Naive thymus-derived CD4-positive, alpha-beta T cell (primary cell): ENCODE measurements at regions not wholly inside any gene's neighbourhood (a gene's known extent, or its start where the extent isn't known, plus 50 kb on each side); places are given as distances from the start of the nearest gene placed in this dataset.

Experiments
- ATAC-seq: fragments of 150-1000 bp; cut with Tn5 transposase; 2 replicates; pipeline ENCODE4 v1.10.0; 2021; ENCODE audit warnings: mild to moderate bottlenecking, moderate library complexity
- CTCF ChIA-PET: fragments of 350-600 bp; sonication (Branson Sonifier 250); formaldehyde crosslinking; loops from one replicate; lab custom pipeline; 2021; ENCODE audit warnings: antibody characterized with exemption; lab: Charles Lee
- POLR2A ChIA-PET: fragments of 350-600 bp; sonication (Branson Sonifier 250); formaldehyde crosslinking; loops from one replicate; lab custom pipeline; 2021; ENCODE audit warnings: antibody characterized with exemption, inconsistent platforms; lab: Charles Lee
- DNase-seq, 9 donors: peaks; one replicate each; pipeline versions ENCODE4 v3.0.0 to v3.0.0-alpha.2; 2020 to 2022; ENCODE audit warnings: mixed read lengths in 1 of 9
- H3K27ac ChIP-seq: one replicate; pipeline ENCODE4 v1.7.0; 2013; ENCODE audit warnings: mild to moderate bottlenecking, low read depth, low read length, moderate library complexity
- H3K27me3 ChIP-seq, 2 donors: one replicate each; pipeline ENCODE4 v1.7.0; 2013; ENCODE audit warnings: low read length in 2 of 2, mild to moderate bottlenecking in 2 of 2, moderate library complexity in 2 of 2; ENCODE audit not compliant: control insufficient read depth in 2 of 2, insufficient read depth in 2 of 2
- H3K36me3 ChIP-seq, 3 experiments: 1 replicate in 2 of 3; 2 replicates in 1 of 3; pipeline ENCODE4 v1.7.0; 2013; ENCODE audit warnings: low read length in 3 of 3, mild to moderate bottlenecking in 3 of 3, moderate library complexity in 1 of 3; ENCODE audit not compliant: insufficient read depth in 3 of 3, control insufficient read depth in 2 of 3
- H3K4me1 ChIP-seq, 2 donors: one replicate each; pipeline ENCODE4 v1.7.0; 2013; ENCODE audit warnings: low read length in 2 of 2, mild to moderate bottlenecking in 2 of 2, moderate library complexity in 1 of 2; ENCODE audit not compliant: control insufficient read depth in 2 of 2, insufficient read depth in 2 of 2
- H3K4me3 ChIP-seq: 2 replicates; pipeline ENCODE4 v1.7.0; 2013; ENCODE audit warnings: mild to moderate bottlenecking, low read length
- H3K9me3 ChIP-seq, 3 experiments: 1 replicate in 2 of 3; 2 replicates in 1 of 3; pipeline ENCODE4 v1.7.0; 2013; ENCODE audit warnings: low read length in 3 of 3; ENCODE audit not compliant: control insufficient read depth in 2 of 3
- H3K27ac Mint-ChIP-seq, 9 donors: one replicate each; pipeline ENCODE4 v1.8.0; 2020 to 2022; ENCODE audit warnings: mixed read lengths in 9 of 9, mild to moderate bottlenecking in 8 of 9, moderate library complexity in 5 of 9, inconsistent platforms in 2 of 9
- H3K27me3 Mint-ChIP-seq, 5 donors: one replicate each; pipeline ENCODE4 v1.8.0; 2021 to 2022; ENCODE audit warnings: mixed read lengths in 5 of 5, mild to moderate bottlenecking in 1 of 5
- H3K36me3 Mint-ChIP-seq, 5 donors: one replicate each; pipeline ENCODE4 v1.8.0; 2020 to 2022; ENCODE audit warnings: mixed read lengths in 5 of 5, mild to moderate bottlenecking in 3 of 5, inconsistent platforms in 1 of 5
- H3K4me1 Mint-ChIP-seq, 7 donors: one replicate each; pipeline ENCODE4 v1.8.0; 2020 to 2022; ENCODE audit warnings: mixed read lengths in 7 of 7, mild to moderate bottlenecking in 3 of 7, inconsistent platforms in 1 of 7
- H3K4me3 Mint-ChIP-seq, 10 donors: one replicate each; pipeline ENCODE4 v1.8.0; 2020 to 2022; ENCODE audit warnings: mild to moderate bottlenecking in 10 of 10, mixed read lengths in 10 of 10, moderate library complexity in 6 of 10, inconsistent platforms in 2 of 10
- H3K9me3 Mint-ChIP-seq, 11 donors: one replicate each; pipeline ENCODE4 v1.8.0; 2020 to 2022; ENCODE audit warnings: mixed read lengths in 11 of 11, mild to moderate bottlenecking in 4 of 11, inconsistent platforms in 1 of 11, moderate library complexity in 1 of 11
- intact Hi-C, 2 donors: fragments of 100-400 bp; cut with micrococcal nuclease; formaldehyde crosslinking; loops; one replicate each; pipeline ENCODE4 v1.15.1; 2023

GRCh38 chr7:68050627-68051026 lies 1054.0 kb downstream of the TYW1 start:
- POLR2A ChIA-PET, result no interaction called here
- Mint-ChIP-seq H3K36me3 (no peaks in the 10 kb centered on the region), H3K27me3 (no peaks in the 10 kb centered on the region), H3K4me3 (no peak overlapping the region), H3K9me3 (peaks cover 0 to 7% (median 4%) of the 10 kb centered on the region in 11 donors), H3K4me1 (no peaks in the 10 kb centered on the region), H3K27ac (no peak overlapping the region)
- DNase-seq (no peak), ATAC-seq (no peak)
- Histone ChIP-seq H3K4me3 (no peak overlapping the region), H3K4me1 (no peaks in the 10 kb centered on the region), H3K27ac (no peak overlapping the region), H3K9me3 (no peaks in the 10 kb centered on the region), H3K36me3 (no peaks in the 10 kb centered on the region), H3K27me3 (no peaks in the 10 kb centered on the region)
- intact Hi-C loops, result no loop called here
- CTCF ChIA-PET, result no interaction called here

- Mint-ChIP-seq H3K27me3 (peaks cover 0 to 5% (median 0%) of the 10 kb centered on the region in 5 donors), H3K36me3 (peaks cover 0 to 4% (median 0%) of the 10 kb centered on the region in 5 donors), H3K4me1 (no peaks in the 10 kb centered on the region), H3K9me3 (peaks cover 1 to 38% (median 9%) of the 10 kb centered on the region in 11 donors), H3K27ac (no peak overlapping the region), H3K4me3 (no peak overlapping the region)
- H3K27ac ChIP-seq, result no peak overlapping the region
- no peak overlapping the region for H3K4me3 ChIP-seq
- peaks cover 0 to 3% (median 0%) of the 10 kb centered on the region in 3 experiments for H3K9me3 ChIP-seq
- no peak for ATAC-seq
- intact Hi-C loops, result no loop called here
- H3K27me3 ChIP-seq, result no peaks in the 10 kb centered on the region
- DNase-seq, result no peak
- CTCF ChIA-PET, result no interaction called here
- H3K4me1 ChIP-seq, result no peaks in the 10 kb centered on the region
- POLR2A ChIA-PET, result no interaction called here
- no peaks in the 10 kb centered on the region for H3K36me3 ChIP-seq
These were observed 1061.4 kb downstream of the TYW1 start for GRCh38 chr7:68058014-68058413.

DNA sequence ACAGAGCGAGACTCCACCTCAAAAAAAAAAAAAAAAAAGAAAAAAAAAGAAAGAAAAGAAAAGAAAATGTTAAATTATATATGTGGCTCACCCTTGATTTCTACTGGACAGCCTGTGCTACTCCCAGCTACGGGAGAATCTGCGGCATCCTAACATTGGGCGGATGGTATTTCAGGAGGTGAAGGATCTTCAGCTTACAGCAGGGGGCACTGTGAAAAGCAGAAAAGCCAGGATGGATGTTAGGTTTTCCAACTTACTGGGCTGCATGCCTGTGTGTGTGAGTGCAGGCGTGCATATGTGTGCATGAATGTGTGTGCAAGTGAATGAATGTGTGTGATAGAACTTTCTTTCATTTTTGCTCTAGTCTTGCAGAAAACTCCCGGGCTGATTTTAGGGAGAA lies 1066.5 kb downstream of the TYW1 start:
- ChIA-PET CTCF (no interaction called here), POLR2A (no interaction called here)
- ATAC-seq (no peak), DNase-seq (no peak)
- Histone ChIP-seq H3K27me3 (no peaks in the 10 kb centered on the region), H3K4me3 (no peak overlapping the region), H3K36me3 (no peaks in the 10 kb centered on the region), H3K4me1 (no peaks in the 10 kb centered on the region), H3K9me3 (peaks cover 0 to 2% (median 0%) of the 10 kb centered on the region in 3 experiments), H3K27ac (no peak overlapping the region)
- Mint-ChIP-seq H3K27me3 (peaks cover 0 to 5% (median 0%) of the 10 kb centered on the region in 5 donors), H3K9me3 (peaks cover 2 to 33% (median 14%) of the 10 kb centered on the region in 11 donors), H3K27ac (no peak overlapping the region), H3K36me3 (peaks cover 0 to 7% (median 0%) of the 10 kb centered on the region in 5 donors), H3K4me3 (no peak overlapping the region), H3K4me1 (no peaks in the 10 kb centered on the region)
- intact Hi-C loops, result no loop called here

GRCh38 chr7:68065581-68065980 lies 1068.9 kb downstream of the TYW1 start:
- H3K9me3 Mint-ChIP-seq, result peaks cover 0 to 29% (median 10%) of the 10 kb centered on the region in 11 donors
- H3K4me1 Mint-ChIP-seq, result no peaks in the 10 kb centered on the region
- CTCF ChIA-PET, result no interaction called here
- Histone ChIP-seq H3K27me3 (no peaks in the 10 kb centered on the region), H3K4me1 (no peaks in the 10 kb centered on the region), H3K27ac (no peak overlapping the region), H3K9me3 (no peaks in the 10 kb centered on the region), H3K36me3 (no peaks in the 10 kb centered on the region), H3K4me3 (no peak overlapping the region)
- peaks cover 0 to 3% (median 0%) of the 10 kb centered on the region in 5 donors for H3K27me3 Mint-ChIP-seq
- no peak overlapping the region for H3K4me3 Mint-ChIP-seq
- POLR2A ChIA-PET, result no interaction called here
- ATAC-seq, result no peak
- no peak overlapping the region for H3K27ac Mint-ChIP-seq
- H3K36me3 Mint-ChIP-seq, result peaks cover 0 to 5% (median 0%) of the 10 kb centered on the region in 5 donors
- no peak for DNase-seq
- intact Hi-C loops, result no loop called here

DNA sequence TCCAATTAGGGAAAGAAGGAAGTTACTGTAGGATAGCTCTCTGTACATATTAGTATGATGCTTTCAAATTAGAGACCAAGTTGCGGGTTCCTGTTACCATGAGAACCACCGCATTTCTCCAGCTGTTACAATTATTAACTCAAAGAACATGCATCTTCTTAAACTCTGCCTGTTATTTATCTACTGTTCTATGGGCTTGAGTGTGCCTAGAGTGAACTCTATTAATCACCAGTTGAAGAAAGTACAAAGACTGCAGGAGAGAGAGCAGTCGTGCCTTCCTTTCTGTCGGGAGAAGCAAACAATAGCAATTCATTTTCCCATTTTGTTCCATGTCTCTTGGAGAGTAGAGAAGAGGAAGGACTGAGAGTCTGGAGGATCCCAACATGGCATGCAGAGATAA lies 1071.2 kb downstream of the TYW1 start:
- ChIA-PET POLR2A (no interaction called here), CTCF (no interaction called here)
- Histone ChIP-seq H3K4me1 (no peaks in the 10 kb centered on the region), H3K36me3 (no peaks in the 10 kb centered on the region), H3K27ac (no peak overlapping the region), H3K9me3 (no peaks in the 10 kb centered on the region), H3K27me3 (no peaks in the 10 kb centered on the region), H3K4me3 (no peak overlapping the region)
- no peak for ATAC-seq
- H3K27me3 Mint-ChIP-seq, result no peaks in the 10 kb centered on the region
- H3K27ac Mint-ChIP-seq, result no peak overlapping the region
- H3K9me3 Mint-ChIP-seq, result peaks cover 4 to 30% (median 10%) of the 10 kb centered on the region in 11 donors
- no peak overlapping the region for H3K4me3 Mint-ChIP-seq
- DNase-seq, result no peak
- H3K36me3 Mint-ChIP-seq, result peaks cover 0 to 4% (median 0%) of the 10 kb centered on the region in 5 donors
- intact Hi-C loops, result no loop called here
- H3K4me1 Mint-ChIP-seq, result no peaks in the 10 kb centered on the region

- Mint-ChIP-seq H3K27me3 (no peaks in the 10 kb centered on the region), H3K4me1 (no peaks in the 10 kb centered on the region), H3K4me3 (no peak overlapping the region), H3K27ac (no peak overlapping the region), H3K36me3 (peaks cover 0 to 4% (median 0%) of the 10 kb centered on the region in 5 donors), H3K9me3 (peaks cover 5 to 35% (median 14%) of the 10 kb centered on the region in 11 donors)
- ATAC-seq, result no peak
- Histone ChIP-seq H3K36me3 (no peaks in the 10 kb centered on the region), H3K9me3 (peaks cover 0 to 5% (median 0%) of the 10 kb centered on the region in 3 experiments), H3K4me1 (no peaks in the 10 kb centered on the region), H3K27ac (no peak overlapping the region), H3K27me3 (no peaks in the 10 kb centered on the region), H3K4me3 (no peak overlapping the region)
- no peak for DNase-seq
- ChIA-PET CTCF (no interaction called here), POLR2A (no interaction called here)
- intact Hi-C loops, result no loop called here
These were observed 1074.4 kb downstream of the TYW1 start for GRCh38 chr7:68070992-68071391.

GRCh38 chr7:68073701-68074100 lies 1077.1 kb downstream of the TYW1 start:
- no peaks in the 10 kb centered on the region for H3K36me3 ChIP-seq

More at GRCh38 chr7:68073701-68074100, 1077.1 kb downstream of the TYW1 start:
- H3K9me3 ChIP-seq, result peaks cover 0 to 5% (median 0%) of the 10 kb centered on the region in 3 experiments
- H3K27me3 ChIP-seq, result no peaks in the 10 kb centered on the region
- Mint-ChIP-seq H3K27ac (no peak overlapping the region), H3K9me3 (peaks cover 5 to 41% (median 15%) of the 10 kb centered on the region in 11 donors), H3K4me1 (no peaks in the 10 kb centered on the region), H3K36me3 (peaks cover 0 to 2% (median 0%) of the 10 kb centered on the region in 5 donors), H3K4me3 (no peak overlapping the region), H3K27me3 (no peaks in the 10 kb centered on the region)
- no peak for ATAC-seq
- no peak for DNase-seq
- H3K27ac ChIP-seq, result no peak overlapping the region
- intact Hi-C loops, result no loop called here
- H3K4me1 ChIP-seq, result no peaks in the 10 kb centered on the region
- no peak overlapping the region for H3K4me3 ChIP-seq
- POLR2A ChIA-PET, result no interaction called here
- CTCF ChIA-PET, result no interaction called here
